ENCODE measurements at regions not wholly inside any gene's neighbourhood (a gene's known extent, or its start where the extent isn't known, plus 50 kb on each side); places are given as distances from the start of the nearest gene placed in this dataset.

DNA sequence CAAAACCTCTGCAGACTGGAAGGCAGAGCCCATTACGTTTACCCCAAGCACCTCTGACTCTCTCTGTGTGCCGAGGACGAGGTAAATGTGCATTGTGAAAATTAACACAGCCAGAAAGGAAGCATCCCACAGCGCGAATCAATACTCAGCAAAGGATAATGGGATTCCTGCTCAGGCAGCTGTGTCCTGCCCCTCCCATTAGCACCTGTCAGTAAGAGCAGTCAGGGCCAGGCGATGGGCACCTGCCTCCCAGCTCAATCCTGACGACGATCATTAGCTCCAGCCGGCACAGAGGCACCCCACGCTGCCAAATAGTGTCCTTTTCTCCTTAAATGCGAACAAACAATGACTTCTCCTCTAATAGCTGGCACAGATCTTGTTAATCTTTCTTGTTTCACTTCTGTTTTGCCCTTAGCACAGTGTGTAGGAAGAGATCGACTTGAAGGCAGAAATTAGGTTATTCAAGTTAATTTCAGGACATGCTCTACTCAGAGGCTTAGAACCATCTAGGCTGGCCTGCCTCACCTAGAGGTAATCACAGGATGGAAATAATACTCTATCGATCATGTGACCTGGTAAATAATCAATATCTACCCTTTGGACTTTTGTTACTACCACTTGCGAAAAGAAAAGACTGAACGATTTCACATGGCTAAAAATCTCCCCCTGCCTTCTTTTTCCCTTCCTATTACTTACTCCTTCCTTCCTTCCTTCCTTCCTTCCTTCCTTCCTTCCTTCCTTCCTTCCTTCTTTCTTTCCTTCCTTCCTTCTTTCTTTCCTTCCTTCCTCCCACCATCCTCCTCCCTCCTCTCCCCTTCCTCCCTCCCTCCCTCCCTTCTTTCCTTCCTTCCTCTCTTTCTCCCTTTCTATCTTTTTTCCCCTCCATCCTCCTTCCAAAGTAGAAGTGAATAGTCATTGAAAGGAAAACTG, 487.9 kb upstream of the ID2 start:
- H3K27ac ChIP-seq (ENCODE audit: low read depth, low read length): no peak overlapping the region
- no peaks in the 10 kb centered on the region for H3K79me2 ChIP-seq (ENCODE audit: control insufficient read depth, low read length)
- 0 out of 2 replicates have a peak overlapping the region, but pooled peaks have one; percentile 14 for H3K4me2 ChIP-seq (ENCODE audit: low read length)
- H3K9me2 ChIP-seq (replicated peaks; ENCODE audit: control insufficient read depth, low read length): no peaks in the 10 kb centered on the region
- H3K9me3 ChIP-seq (ENCODE audit: control insufficient read depth, insufficient read depth, low read length): no peaks in the 10 kb centered on the region
- H3K27me3 ChIP-seq (ENCODE audit: control insufficient read depth, low read length): no peaks in the 10 kb centered on the region
- no peaks in the 10 kb centered on the region for H4K20me1 ChIP-seq (ENCODE audit: control insufficient read depth, insufficient read depth, low read depth, low read length)
- H3F3A ChIP-seq (ENCODE audit: control insufficient read depth, insufficient read depth): no peaks in the 10 kb centered on the region
- TF ChIP-seq, protein P1, sequence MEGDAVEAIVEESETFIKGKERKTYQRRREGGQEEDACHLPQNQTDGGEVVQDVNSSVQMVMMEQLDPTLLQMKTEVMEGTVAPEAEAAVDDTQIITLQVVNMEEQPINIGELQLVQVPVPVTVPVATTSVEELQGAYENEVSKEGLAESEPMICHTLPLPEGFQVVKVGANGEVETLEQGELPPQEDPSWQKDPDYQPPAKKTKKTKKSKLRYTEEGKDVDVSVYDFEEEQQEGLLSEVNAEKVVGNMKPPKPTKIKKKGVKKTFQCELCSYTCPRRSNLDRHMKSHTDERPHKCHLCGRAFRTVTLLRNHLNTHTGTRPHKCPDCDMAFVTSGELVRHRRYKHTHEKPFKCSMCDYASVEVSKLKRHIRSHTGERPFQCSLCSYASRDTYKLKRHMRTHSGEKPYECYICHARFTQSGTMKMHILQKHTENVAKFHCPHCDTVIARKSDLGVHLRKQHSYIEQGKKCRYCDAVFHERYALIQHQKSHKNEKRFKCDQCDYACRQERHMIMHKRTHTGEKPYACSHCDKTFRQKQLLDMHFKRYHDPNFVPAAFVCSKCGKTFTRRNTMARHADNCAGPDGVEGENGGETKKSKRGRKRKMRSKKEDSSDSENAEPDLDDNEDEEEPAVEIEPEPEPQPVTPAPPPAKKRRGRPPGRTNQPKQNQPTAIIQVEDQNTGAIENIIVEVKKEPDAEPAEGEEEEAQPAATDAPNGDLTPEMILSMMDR (IDR thresholded peaks at IDR 0.05; ENCODE audit: low read depth, low read length, poor library complexity, severe bottlenecking): no peak
- no peak for TF ChIP-seq EZH2phosphoT487 (IDR thresholded peaks at IDR 0.05; ENCODE audit: borderline replicate concordance, low read length)
- H3K4me1 ChIP-seq (ENCODE audit: control insufficient read depth, low read length): peaks cover 13% of the 10 kb centered on the region
- 0 out of 2 replicates have a peak overlapping the region, but pooled peaks have one; percentile 7 for H3K4me3 ChIP-seq (ENCODE audit: low read length)
- H3K36me3 ChIP-seq (ENCODE audit: control insufficient read depth, low read length): no peaks in the 10 kb centered on the region

DNA sequence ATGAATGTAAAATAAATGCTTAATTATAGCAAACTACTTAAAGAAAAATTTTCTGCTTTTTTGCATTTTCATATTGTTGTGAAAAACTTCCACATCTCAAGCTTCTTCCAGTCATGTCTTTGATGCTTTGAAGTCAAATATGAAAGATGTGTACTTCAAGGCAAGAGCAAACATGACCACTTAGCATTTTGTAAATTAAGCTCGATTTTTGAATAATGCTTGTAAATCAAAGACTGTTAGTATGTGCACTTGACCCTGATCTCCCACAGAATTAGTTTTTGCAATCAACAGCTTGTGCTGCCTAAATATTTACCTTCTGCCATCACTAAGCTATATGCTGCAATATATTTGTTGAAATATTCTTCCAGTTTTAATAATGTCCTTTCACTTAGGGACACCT, 486.1 kb upstream of the ID2 start:
- H3K4me1 ChIP-seq (ENCODE audit: control insufficient read depth, low read length): peaks cover 13% of the 10 kb centered on the region
- no peak overlapping the region for H3K27ac ChIP-seq (ENCODE audit: low read depth, low read length)
- H3K4me3 ChIP-seq (ENCODE audit: low read length): no peak overlapping the region
- H3K27me3 ChIP-seq (ENCODE audit: control insufficient read depth, low read length): no peaks in the 10 kb centered on the region
- H3K36me3 ChIP-seq (ENCODE audit: control insufficient read depth, low read length): no peaks in the 10 kb centered on the region
- H3K4me2 ChIP-seq (ENCODE audit: low read length): no peak overlapping the region
- H3K79me2 ChIP-seq (ENCODE audit: control insufficient read depth, low read length): no peaks in the 10 kb centered on the region
- no peaks in the 10 kb centered on the region for H3F3A ChIP-seq (ENCODE audit: control insufficient read depth, insufficient read depth)
- TF ChIP-seq EZH2phosphoT487 (IDR thresholded peaks at IDR 0.05; ENCODE audit: borderline replicate concordance, low read length): no peak
- TF ChIP-seq, protein P1 (IDR thresholded peaks at IDR 0.05; ENCODE audit: low read depth, low read length, poor library complexity, severe bottlenecking): no peak
- H3K9me3 ChIP-seq (ENCODE audit: control insufficient read depth, insufficient read depth, low read length): peaks cover 9% of the 10 kb centered on the region; the same call in 1 of the 2 replicates
- H3K9me2 ChIP-seq (replicated peaks; ENCODE audit: control insufficient read depth, low read length): no peaks in the 10 kb centered on the region
- no peaks in the 10 kb centered on the region for H4K20me1 ChIP-seq (ENCODE audit: control insufficient read depth, insufficient read depth, low read depth, low read length)

DNA sequence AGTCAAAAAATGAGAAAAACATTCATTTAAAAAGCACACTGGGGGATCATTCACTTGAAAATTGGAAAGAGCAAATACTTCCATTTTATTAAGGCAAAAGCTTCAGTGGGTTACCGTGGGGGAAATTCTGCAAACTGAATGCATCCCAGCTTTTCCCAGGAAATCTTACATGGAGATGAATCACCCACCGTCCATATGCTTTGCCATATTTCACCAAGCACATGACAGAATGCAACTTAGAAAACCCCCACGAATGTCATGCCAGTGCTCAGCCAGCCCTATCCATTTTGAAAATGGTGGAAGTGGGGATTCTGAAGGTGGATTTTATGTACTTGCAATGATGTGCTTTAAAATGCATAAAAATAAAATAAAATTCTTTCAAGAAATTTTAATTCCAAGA, 485.5 kb upstream of the ID2 start:
- peaks cover 13% of the 10 kb centered on the region for H3K4me1 ChIP-seq (ENCODE audit: control insufficient read depth, low read length)
- TF ChIP-seq, protein P1 (IDR thresholded peaks at IDR 0.05; ENCODE audit: low read depth, low read length, poor library complexity, severe bottlenecking): no peak
- no peak for TF ChIP-seq EZH2phosphoT487 (IDR thresholded peaks at IDR 0.05; ENCODE audit: borderline replicate concordance, low read length)
- no peak overlapping the region for H3K27ac ChIP-seq (ENCODE audit: low read depth, low read length)
- H3K27me3 ChIP-seq (ENCODE audit: control insufficient read depth, low read length): no peaks in the 10 kb centered on the region
- peaks cover 9% of the 10 kb centered on the region; the same call in 1 of the 2 replicates for H3K9me3 ChIP-seq (ENCODE audit: control insufficient read depth, insufficient read depth, low read length)
- H3K79me2 ChIP-seq (ENCODE audit: control insufficient read depth, low read length): no peaks in the 10 kb centered on the region
- H3K36me3 ChIP-seq (ENCODE audit: control insufficient read depth, low read length): no peaks in the 10 kb centered on the region
- no peaks in the 10 kb centered on the region for H3F3A ChIP-seq (ENCODE audit: control insufficient read depth, insufficient read depth)
- H3K9me2 ChIP-seq (replicated peaks; ENCODE audit: control insufficient read depth, low read length): no peaks in the 10 kb centered on the region
- no peak overlapping the region for H3K4me3 ChIP-seq (ENCODE audit: low read length)
- no peak overlapping the region for H3K4me2 ChIP-seq (ENCODE audit: low read length)
- no peaks in the 10 kb centered on the region for H4K20me1 ChIP-seq (ENCODE audit: control insufficient read depth, insufficient read depth, low read depth, low read length)

Data from DOHH2 (cell line).